GM12874 (cell line): ENCODE measurements at regions not wholly inside any gene's neighbourhood (a gene's known extent, or its start where the extent isn't known, plus 50 kb on each side); places are given as distances from the start of the nearest gene placed in this dataset.
A peak's percentile ranks its signal among the peaks of the same experiment; 100 is the strongest.

Source experiments
- TF ChIP-seq, protein P1 (sequence below): IDR thresholded peaks from 2 replicates; pipeline ENCODE4 v1.5.1; 2011; ENCODE audit warnings: low read depth, mild to moderate bottlenecking, control low read depth, low read length, moderate library complexity; ENCODE audit not compliant: insufficient read depth

DNA sequence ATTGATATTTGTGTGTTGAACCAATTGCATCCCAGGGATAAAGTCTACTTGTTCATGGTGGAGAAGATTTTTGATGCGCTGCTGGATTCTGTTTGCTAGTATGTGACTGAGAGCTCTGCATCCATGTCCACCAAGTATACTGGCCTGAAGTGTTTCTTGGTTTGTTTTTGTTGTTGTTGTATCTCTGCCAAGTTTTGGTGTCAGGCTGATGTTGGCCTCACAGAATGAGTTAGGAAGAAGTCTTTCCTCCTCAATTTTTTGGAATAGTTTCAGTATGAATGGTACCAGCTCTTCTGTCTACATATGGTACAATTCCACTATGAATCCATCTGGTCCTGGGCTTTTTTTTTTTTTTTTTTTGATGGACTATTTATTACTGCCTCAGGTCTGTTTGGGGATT lies 50.9 kb upstream of the OSTN start:
- TF ChIP-seq, protein P1, sequence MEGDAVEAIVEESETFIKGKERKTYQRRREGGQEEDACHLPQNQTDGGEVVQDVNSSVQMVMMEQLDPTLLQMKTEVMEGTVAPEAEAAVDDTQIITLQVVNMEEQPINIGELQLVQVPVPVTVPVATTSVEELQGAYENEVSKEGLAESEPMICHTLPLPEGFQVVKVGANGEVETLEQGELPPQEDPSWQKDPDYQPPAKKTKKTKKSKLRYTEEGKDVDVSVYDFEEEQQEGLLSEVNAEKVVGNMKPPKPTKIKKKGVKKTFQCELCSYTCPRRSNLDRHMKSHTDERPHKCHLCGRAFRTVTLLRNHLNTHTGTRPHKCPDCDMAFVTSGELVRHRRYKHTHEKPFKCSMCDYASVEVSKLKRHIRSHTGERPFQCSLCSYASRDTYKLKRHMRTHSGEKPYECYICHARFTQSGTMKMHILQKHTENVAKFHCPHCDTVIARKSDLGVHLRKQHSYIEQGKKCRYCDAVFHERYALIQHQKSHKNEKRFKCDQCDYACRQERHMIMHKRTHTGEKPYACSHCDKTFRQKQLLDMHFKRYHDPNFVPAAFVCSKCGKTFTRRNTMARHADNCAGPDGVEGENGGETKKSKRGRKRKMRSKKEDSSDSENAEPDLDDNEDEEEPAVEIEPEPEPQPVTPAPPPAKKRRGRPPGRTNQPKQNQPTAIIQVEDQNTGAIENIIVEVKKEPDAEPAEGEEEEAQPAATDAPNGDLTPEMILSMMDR, result no peak

DNA sequence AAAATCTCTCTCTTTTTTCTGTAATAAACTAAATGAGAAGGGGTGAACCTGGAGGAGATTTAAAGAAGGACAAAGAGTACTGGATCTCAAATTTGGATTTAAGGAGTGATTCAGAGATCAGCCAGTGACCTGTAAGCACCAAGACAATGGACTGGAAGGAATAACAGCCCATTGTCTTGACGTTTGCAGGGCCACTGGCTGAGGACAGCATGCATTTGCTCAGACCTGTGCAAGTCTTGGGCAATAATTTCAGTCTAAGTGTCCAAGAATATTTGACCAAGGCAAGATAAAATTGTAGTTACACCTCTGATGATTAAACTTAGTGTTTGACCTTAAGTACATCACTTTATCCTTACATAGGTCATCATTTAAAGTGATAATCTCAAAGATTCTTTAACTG lies 55.8 kb upstream of the OSTN start:
- TF ChIP-seq, protein P1, result no peak

DNA sequence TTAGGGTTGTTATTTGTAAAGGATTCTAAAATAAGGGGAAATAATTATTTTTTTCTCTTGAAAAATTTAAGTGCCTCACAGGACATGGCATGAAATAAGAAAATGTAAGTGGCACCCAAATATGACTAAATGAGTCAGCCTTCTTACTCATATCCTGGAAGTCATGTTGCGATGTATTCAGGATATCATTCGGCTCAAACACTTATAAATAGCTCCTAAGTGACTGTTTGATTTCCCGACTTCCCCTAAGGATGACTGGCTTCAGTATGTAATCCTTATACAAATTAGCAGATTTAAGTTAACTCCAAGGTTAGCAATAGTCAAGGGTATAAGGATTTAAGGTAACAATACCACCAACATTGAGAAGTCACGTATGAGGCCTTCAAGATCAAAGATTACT lies 57.3 kb upstream of the OSTN start:
- TF ChIP-seq, protein P1, result no peak

DNA sequence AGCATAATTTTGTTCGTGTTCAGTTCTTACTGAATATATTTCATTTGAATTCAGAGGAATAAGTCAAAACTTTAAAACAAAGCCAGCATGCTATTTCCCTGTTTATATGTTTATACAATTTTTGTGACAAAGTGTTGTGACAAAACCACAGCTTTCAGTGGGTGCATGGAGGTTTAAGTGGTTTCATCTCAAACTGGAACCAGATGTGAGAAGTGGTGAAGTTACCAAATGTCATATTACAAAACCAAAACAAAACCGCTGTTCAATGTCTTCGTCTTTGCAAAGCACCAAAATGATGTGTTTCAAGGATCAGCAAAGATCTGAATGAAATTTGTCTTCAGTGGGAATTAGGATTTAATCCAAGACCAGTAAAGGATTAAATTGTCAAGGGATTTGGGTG lies 59.3 kb upstream of the OSTN start:
- TF ChIP-seq, protein P1, result no peak

DNA sequence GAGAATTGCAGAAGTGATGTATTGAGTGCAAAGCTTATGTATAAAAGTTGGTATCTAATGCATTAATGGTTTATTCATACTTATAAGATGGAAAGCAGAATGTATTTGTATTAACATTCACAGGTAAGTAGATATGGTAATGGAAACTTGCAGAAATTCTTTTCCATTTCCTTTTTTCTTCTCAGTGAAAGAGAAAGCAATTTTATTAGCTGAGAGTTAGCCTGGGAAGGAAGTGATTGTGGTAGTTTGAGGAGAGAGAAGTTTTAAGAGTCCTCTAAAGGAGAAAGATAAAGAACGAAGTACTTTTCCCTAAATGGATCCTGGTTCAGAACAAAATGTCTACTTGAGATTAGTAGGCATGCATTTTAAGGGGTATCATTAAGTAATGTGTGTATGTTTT lies 60.1 kb upstream of the OSTN start:
- TF ChIP-seq, protein P1, result no peak

DNA sequence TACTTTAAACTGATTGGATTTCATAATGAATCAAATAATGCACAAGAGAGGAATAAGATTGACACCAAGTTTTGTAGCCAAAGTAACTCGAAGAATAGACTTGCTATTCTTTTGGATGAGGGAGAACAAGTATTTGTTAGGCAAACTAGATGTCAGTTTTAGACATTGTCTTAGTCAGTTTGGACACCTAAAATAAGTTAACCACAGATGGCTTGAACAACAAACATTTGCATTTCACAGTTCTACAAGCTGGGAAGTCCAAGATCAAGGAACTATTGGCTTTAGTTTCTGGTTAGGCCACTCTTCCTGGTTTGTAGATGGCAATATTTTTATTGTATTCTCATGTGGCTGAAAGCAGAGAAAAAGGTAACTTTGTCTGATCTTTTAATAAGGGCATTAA lies 61.3 kb upstream of the OSTN start:
- TF ChIP-seq, protein P1, result no peak

DNA sequence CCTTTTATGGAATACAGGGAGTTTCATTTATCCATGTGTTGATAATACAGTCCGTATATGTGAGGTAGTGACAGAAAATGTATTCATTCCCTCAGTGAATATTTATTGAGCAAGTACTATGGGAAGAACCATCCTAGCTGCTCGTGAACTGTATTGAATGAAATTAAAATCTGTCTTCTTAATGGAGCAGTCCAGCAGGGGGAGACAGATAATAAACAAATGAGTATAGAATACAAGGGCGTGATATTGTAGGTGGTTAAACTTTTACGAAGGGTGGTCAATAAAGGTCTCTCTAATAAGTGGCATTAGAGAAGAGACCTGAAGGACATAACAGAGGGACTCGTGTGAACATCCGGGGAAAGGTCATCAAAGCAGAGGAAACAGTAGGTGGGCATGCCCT lies 62.7 kb upstream of the OSTN start:
- TF ChIP-seq, protein P1, result peak; percentile 27; the same call in 1 of the 2 replicates

DNA sequence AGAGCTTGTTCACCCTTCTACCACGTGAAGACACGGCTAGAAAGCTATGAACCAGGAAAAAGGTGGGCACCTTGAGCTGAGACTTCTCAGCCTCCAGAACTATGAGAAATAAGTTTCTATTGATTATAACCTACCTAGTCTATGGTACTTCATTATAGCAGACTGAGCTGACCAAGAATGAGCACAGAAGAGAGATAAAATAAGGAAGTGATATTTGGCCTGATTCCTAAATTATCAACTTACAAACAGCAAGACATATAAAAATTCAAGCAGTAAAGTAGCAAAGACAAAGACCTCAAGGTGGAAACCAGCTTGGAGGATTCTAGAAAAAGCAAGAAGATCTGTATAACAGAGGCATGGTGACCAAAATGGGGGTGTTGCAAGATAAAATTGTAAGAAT lies 63.9 kb upstream of the OSTN start:
- TF ChIP-seq, protein P1, result no peak
